ENCODE measurements at regions not wholly inside any gene's neighbourhood (a gene's known extent, or its start where the extent isn't known, plus 50 kb on each side); places are given as distances from the start of the nearest gene placed in this dataset.
A peak's percentile ranks its signal among the peaks of the same experiment; 100 is the strongest.
"Not testable (repeated sequence)": the region's sequence is repeated elsewhere in the genome, so short reads cannot be mapped to it uniquely, and the experiment has no call there.

DNA sequence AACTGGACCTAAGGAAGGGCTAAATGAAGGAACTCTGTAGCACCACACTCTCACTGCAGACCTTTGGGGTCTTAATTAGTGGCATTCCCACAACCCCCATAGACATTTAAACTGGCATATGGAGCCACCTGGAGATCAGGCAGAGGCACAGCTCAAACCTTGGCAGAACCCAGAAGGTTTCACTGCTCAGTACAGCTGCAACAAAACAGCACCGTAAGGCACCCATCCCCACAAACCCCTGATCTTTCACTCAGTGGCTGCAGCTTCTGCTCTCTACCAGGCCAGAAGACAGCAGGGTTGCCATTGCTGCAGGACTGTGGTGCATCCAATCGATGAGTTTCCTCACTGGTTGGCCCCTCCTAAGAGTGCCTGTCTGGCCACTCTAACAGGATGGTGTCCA, 361.6 kb upstream of the VRK2 start:
- intact Hi-C loops (cut with DNase I), result no loop called here
- no peak for DNase-seq
- ATAC-seq, result no peak

DNA sequence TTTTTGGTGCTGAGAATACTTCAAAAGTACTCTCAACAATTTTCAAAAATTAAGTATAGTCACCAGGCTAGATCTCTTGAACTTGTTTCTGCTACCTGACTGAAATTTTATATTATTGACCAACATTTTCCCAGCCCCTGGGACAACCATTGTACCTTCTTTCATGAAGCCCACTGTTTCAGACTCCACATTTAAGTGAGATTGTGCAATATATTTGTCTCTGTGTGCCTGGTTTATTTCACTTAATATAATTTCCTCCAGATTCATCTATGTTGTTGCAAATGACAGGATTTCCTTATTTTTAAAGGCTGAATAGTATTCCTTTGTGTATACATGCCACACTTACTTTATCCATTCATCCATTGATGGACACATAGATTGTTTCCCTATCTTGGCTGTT, 354.2 kb upstream of the VRK2 start:
- ATAC-seq (no peak), DNase-seq (no peak)
- intact Hi-C loops (cut with DNase I), result no loop called here

DNA sequence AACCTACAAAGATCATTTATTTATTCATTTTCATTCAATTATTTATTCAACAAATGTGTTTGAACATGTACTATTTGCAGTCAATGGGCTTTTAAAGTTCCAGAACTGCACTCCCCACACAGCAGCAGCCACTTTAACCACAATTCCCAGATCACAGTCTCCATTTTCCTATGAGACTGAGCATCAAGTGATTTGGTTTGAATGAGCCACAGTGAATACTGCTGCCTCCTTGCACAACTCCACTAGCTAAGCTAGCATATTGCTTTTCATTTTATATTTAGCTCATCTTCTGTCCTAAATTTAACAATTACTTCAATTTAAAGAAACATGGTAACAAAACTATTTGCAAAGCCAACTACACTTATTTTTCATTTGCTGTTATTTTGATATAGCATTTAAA, 353.4 kb upstream of the VRK2 start:
- DNase-seq (no peak), ATAC-seq (no peak)
- intact Hi-C loops (cut with DNase I), result no loop called here

DNA sequence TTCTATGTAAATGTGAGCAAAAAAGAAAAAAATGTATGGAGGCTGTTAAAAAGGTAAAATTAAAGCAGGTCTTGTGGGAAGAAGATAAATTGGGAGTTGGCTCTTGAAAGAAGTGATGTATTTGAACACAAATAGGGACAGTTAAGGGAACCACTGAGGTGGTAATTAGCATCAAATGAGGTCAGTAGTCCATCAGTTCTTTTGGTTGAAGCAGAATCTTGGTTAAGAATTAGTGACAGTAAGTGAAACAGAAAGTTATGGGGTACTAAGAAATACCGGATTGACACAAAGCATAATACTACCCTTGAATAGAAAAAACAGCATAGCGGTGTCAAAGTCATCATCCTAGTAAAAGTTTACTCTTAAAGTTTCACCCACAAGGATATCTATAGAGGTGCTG, 352.6 kb upstream of the VRK2 start:
- intact Hi-C loops (cut with DNase I), result no loop called here
- ATAC-seq, result no peak
- no peak for DNase-seq

DNA sequence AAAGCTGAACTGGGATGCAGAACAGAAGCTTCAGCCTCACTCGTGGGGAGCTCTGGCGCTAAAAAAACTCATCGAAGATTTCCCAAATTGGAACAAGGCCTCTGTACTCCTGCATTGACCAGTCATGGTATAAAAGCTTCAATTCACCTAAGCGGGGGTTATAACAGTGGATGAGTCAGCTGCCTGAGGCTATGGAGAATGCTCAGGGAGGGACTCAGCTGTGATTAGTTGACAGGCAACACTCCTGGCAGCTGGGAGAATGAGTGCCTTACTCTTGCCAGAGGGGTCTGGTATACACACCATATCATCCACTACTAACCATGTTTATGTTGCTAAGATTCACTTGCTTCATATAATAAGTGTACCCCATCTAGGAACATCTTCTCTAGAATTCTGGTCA, 350.6 kb upstream of the VRK2 start:
- intact Hi-C loops (cut with DNase I), result no loop called here
- DNase-seq, result no peak
- no peak for ATAC-seq

DNA sequence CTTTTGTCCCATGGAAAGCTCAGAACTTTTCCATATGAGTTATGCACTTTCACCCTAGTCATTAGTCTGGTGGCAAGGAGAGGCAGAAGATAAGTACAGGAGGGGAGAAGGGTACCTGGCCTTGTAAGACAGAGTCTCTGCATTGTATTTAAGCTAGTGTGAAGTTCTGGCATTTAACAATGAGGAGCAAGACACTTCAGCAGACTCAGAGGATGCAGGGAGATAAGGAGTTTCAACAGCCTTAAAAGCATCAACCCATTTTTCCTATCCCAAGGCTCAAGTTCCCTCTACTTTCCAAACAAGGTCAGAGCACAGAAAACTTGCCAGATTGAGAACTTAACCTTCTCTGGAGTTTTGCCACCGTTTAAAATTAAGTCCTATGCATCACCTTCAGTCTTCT, 348.2 kb upstream of the VRK2 start:
- DNase-seq, result no peak
- no peak for ATAC-seq
- intact Hi-C loops (cut with DNase I), result no loop called here

DNA sequence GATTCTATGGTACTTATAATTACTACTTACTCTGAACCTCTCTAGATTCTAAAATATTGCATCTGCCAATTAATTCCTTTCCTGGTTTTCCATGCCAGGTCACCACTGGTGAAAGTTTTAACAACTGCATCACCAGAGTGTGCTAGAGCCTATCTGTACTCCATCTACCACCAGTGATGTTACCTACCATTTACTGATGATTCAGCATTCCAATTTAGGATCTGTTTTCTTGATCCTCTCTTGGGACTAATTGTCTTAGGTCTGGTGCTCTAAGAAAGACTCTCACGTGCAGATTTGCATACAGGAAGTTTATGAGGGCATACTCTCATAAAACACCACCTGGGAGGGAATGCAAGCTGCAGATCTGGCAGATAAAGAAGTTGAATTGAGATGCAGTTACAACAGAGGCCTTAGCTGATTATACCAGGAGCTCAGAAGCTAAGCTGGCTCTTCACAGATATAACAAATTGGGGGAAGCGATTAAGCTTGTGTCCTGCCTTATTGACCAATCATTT, 347.6 kb upstream of the VRK2 start:
- no peak for ATAC-seq
- no peak for DNase-seq
- intact Hi-C loops (cut with DNase I), result no loop called here

DNA sequence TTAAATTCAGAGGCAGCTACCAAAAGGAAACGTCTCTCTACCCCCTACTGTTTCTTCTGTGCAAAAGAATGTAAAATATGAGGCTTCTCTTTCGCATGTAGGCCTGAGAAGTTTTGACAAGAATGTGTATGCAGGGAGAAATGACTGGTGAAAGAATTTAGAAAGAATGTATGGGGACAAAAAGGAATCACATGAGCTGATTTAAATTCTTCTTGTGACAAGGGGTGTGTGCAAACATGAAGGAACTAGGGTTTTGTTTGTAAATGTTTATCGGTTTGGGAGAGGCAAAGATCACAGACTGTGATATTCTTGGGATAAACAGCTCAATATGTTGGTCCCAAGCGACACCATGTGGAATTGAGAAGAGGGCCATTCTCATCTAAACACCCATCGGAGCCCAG, 345.2 kb upstream of the VRK2 start:
- ATAC-seq, result no peak

DNA sequence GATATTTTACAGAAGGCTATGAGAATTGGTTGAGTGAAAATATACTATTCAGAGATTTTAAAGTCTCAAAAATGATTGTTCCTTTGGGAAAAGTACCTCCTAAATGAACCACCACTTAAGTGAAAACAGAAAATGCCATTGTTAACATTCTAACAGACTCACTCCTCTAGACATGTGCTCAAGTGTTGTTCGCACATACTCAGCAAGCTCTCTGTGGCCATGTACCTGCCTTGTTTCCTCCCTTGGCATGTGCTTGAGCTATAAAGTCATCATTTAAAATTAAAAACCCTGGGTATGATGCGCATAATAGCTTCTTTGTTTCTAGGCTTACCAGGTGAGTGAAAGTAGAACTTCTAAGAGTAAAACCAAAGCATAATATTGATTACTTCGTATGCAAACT, 343.2 kb upstream of the VRK2 start:
- ATAC-seq (no peak), DNase-seq (no peak)
- intact Hi-C loops (cut with DNase I), result no loop called here

More for the DNA sequence above, 345.2 kb upstream of the VRK2 start:
- intact Hi-C loops (cut with DNase I), result no loop called here
- DNase-seq, result no peak

DNA sequence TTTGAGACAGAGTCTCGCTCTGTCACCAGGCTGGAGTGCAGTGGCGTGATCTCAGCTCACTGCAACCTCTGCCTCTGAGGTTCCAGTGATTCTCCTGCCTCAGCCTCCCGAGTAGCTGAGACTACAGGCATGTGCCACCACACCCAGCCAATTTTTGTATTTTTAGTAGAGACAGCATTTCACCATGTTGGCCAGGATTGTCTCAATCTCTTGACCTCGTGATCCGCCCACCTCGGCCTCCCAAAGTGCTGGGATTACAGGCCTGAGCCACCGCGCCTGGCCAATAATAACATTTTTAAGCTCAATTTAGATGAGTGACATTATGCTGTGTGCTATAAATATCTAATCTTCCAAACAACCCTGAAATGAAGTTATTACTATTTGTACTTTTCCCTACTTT, 338.8 kb upstream of the VRK2 start:
- ATAC-seq, result not testable (repeated sequence)

DNA sequence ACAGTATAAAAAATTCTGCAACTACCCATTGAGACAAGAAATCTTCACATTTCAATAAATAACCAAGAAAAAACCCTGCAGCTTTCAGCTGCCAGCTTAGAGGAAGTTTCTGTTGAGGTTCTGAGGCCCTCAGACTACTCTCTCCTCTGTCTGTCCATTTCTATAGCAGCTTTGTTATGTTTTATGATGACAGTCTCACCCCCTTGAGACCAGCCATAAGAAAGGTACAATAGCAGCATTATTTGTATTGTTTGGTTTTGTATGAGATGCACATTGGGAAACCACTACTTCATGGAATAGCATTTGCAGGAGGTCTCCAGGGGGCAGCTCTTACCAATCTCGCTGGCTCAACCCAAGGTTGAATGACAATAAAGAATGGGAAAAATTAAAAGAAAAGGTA, 334.6 kb upstream of the VRK2 start:
- intact Hi-C loops (cut with DNase I), result no loop called here
- ATAC-seq (no peak), DNase-seq (no peak)

More for the DNA sequence above, 338.8 kb upstream of the VRK2 start:
- DNase-seq; intact Hi-C loops (cut with DNase I): not testable (repeated sequence)

DNA sequence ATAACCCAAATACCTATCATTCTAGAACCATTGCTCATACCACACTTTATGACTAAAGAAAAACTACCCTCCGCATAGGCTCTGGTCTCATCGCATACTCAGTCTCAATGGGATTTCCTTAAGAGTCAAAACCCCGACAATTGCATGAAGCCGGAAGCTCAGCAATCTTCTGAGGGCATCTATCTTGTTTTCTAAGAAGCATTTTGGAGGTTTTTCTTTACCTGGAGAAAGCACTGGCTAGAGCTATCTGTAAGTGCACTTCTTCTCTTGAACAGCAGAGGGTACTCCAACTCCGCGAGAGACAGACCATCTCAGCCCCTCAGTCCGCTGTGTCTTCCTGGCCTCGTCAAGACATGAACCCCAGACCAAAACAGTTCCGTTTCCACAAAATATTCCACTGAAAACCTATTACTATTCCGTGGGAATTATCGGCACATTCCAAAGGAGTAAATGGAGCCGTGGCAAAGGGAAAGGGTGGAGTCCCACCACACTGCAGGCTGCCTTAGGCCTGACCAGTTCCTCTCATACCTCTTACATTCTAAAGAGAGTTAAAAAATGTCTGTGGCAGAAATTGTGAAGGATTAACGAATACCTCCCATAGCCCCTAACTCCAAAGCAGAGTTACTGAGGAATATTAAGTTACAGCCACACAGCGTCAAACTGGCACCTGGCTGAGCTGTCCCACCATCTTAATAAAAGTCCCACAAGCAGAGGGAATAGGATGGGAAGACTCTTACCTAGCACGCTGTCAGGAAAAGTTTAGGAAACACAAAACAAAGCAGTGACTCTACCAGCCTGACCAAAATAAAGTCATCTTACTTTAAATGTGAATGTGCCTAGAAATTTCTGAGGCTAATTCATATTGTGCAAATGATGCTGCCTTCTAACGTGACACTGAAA, 325.6 kb upstream of the VRK2 start:
- peak; percentile 23 for DNase-seq
- ATAC-seq, result peak; percentile 84 to 90
- intact Hi-C loops (cut with DNase I), result no loop called here

DNA sequence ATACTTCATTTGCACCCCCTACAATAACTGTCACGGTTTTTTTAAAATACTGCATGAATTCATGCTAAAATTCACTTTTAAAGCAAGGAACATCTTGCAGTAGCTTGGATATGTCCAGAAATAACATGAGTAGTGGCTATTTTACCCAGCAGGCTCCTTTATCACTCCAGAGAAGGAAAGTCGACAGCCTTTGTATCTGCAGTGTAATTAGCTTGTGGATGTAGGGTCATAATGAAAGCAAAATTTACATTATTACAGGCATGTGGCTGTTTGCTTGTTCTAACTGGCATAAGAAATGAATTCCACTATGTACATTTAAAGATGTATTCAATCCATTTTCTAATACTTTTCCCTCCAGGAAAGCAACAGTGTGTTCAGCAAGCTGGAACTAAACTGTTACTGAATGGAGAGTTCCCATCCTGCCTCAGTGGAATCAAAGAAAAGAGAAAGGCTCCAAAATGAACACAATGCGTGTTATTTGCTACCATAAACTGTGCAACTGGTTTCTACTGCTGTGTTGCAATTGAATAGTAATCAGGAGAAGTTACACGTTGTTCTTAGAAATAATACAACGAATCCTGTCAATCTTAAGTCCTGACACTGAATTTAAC, 321.2 kb upstream of the VRK2 start:
- DNase-seq, result no peak
- ATAC-seq, result no peak
- intact Hi-C loops (cut with DNase I), result no loop called here

DNA sequence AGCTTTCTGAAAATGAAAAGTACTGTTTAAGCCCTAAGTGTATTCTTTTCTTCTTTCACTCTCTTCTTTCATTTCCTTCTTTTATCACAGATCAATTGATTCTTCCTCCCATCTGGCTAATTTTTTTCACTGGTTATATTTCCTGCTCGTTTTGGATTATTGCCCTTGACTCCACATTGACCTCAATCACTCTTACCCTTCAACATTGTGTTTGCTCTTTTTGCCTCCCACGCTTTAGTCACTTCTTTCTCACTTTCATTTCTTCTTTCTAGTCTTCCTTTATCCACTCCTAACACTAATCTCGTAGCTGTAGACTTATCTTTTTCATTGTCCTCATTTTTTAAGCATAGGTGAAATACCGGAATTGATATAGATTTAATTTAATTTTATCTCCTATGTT, 320.3 kb upstream of the VRK2 start:
- intact Hi-C loops (cut with DNase I), result no loop called here
- DNase-seq (no peak), ATAC-seq (no peak)

DNA sequence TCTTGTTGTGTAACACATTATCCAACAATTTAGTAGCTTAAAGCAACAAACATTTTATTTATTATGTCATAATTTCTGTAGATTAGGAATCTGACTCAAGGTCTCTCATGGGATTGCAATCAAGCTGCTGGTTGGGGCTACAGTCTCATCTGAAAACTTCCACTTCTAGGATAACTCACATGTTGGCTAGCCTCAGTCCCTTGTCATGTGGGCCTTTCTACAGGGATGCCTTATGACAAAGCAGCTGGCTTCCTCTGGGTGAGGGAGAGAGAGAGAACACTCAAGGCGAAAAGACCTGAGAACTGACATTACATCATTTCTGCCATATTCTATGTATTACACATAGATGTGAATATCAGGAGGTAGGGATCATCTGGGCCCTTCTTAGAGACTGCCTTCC, 317.9 kb upstream of the VRK2 start:
- intact Hi-C loops (cut with DNase I), result no loop called here
- no peak for DNase-seq

DNA sequence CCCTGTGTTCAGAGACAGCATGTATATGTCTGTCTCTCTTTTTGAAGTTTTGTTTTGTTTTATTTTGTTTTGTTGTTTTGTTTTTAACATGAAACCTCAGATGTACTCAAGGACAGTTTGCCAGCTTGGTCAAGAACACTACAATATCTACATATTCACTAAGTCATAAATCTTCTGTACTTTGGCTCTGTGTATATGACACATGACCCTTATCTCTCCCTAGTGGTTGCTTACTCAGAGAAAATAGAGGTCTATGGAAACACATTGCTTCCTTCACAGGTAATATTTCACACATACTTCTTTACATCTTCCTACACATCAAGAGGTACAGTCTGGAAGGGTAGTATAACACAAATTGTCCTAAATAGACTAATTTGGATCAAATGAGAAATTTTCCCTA, 312.6 kb upstream of the VRK2 start:
- intact Hi-C loops (cut with DNase I), result no loop called here
- DNase-seq (no peak), ATAC-seq (no peak)

More for the DNA sequence above, 317.9 kb upstream of the VRK2 start:
- no peak for ATAC-seq

DNA sequence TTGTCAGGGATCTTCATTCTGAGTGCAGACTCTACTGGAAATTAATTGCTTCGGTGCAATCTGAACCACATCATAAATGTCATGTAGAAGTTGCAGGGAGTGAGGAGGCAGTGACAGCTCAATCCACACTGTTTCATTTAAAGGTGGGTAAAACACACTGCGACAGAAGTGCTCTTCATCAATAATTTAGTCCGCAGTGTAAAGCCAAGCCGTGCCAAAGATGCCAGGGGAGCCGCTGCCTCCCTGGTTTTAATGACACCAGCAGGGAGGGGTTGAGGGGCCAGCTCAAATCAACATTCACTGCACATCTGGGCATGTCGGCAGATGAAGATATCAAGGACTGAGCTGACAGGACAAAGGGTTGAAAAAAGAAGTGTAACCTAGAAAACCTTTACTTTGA, 305.7 kb upstream of the VRK2 start:
- no peak for DNase-seq
- ATAC-seq, result no peak
- intact Hi-C loops (cut with DNase I), result no loop called here

DNA sequence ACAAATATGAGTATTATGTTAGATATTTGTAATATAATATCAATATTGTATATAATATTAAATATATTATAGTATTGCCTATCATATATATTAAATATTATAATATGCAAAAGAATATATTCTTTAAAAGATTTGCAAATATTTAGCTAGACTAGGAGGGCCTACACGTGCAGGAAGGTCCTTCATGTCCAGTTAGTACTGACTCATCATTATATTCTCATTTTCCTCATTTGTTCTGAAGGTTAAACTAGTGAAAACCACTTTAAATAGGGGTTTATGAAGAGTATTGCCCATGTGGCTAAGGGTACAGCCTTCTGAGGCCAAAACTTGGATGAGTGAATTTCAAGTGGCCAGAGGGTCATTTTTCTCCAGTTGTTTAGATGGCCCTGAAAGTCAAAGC, 293.0 kb upstream of the VRK2 start:
- ATAC-seq, result no peak
- DNase-seq, result no peak
- intact Hi-C loops (cut with DNase I), result no loop called here

DNA sequence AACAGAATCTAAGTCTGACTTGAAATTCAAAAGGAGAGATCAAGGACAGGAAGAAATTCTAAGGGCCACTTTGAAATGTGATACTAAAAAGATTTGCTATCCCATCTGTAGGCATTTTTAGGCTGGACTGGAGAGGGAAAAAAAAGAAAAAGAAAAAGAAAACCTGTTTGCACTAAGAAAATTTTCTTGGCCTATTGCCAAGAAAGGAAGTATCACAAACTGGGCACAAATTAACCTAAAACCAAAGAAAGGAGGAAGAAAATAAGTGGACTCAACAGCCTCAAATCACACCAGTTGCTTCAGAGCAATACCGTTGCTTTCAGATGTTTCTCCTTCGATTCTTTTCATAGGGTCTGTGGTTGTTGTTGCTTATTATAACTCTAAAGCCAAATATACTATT, 287.9 kb upstream of the VRK2 start:
- intact Hi-C loops (cut with DNase I), result no loop called here
- no peak for ATAC-seq

DNA sequence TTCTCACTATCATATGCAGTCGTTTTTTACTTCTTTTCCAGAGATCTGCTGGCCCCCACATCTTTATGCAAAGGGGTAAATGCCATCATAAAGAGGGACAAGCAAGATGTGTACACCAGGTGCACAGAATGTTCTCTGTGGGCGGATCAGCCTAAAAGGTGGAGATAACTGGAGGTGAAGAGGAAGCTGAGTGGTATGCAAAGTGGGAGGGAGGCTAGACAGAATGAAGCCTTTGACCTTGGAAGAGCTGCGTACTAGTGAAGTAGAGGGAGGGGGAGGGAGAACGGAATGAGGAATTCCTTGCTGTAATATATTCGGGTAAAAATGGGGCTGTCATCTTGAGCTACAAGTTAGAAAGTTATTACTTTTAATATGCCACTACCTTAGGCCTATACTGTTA, 287.5 kb upstream of the VRK2 start:
- intact Hi-C loops (cut with DNase I), result no loop called here
- peak in 1 of 2 donors; percentile 22 for ATAC-seq
- DNase-seq, result no peak

More for the DNA sequence above, 287.9 kb upstream of the VRK2 start:
- DNase-seq, result no peak

Measured in left cardiac atrium (tissue), 4 donors.